KMS-11 (cell line): ENCODE measurements at regions not wholly inside any gene's neighbourhood (a gene's known extent, or its start where the extent isn't known, plus 50 kb on each side); places are given as distances from the start of the nearest gene placed in this dataset.

Source experiments
- H2AFZ ChIP-seq: fragments of 200-600 bp; sonication (generic); 2 replicates; pipeline ENCODE4 v1.6.1; 2016; ENCODE audit warnings: antibody characterized with exemption, mixed run types, low read depth
- H3K27ac ChIP-seq: fragments of 200-600 bp; sonication (generic); 2 replicates; pipeline ENCODE4 v1.6.1; 2016; ENCODE audit warnings: mild to moderate bottlenecking, mixed run types
- H3K27me3 ChIP-seq: fragments of 200-600 bp; sonication (generic); 2 replicates; pipeline ENCODE4 v1.6.1; 2017; ENCODE audit warnings: mild to moderate bottlenecking, low read depth, mixed run types, moderate library complexity; ENCODE audit not compliant: insufficient read depth
- H3K36me3 ChIP-seq: fragments of 200-600 bp; sonication (generic); 2 replicates; pipeline ENCODE4 v1.6.1; 2017; ENCODE audit warnings: mild to moderate bottlenecking, mixed run types; ENCODE audit not compliant: insufficient read depth
- H3K4me1 ChIP-seq: fragments of 200-600 bp; sonication (generic); 2 replicates; pipeline ENCODE4 v1.6.1; 2016; ENCODE audit warnings: mild to moderate bottlenecking, low read depth, mixed run types; ENCODE audit not compliant: poor library complexity, severe bottlenecking
- H3K4me2 ChIP-seq: fragments of 200-600 bp; sonication (generic); 2 replicates; pipeline ENCODE4 v1.7.0; 2016; ENCODE audit warnings: mild to moderate bottlenecking, mixed run types
- H3K4me3 ChIP-seq: fragments of 200-600 bp; sonication (generic); IDR thresholded peaks from 2 replicates; pipeline ENCODE4 v1.6.1; 2017; ENCODE audit warnings: low read depth, low read length, mixed read lengths; ENCODE audit not compliant: insufficient read depth
- H3K79me2 ChIP-seq: fragments of 200-600 bp; sonication (generic); 2 replicates; pipeline ENCODE4 v1.6.1; 2016; ENCODE audit warnings: low read depth, mixed run types; ENCODE audit not compliant: insufficient read depth
- H3K9ac ChIP-seq: fragments of 200-600 bp; sonication (generic); 2 replicates; pipeline ENCODE4 v1.6.1; 2016; ENCODE audit warnings: mild to moderate bottlenecking, mixed run types
- H4K20me1 ChIP-seq: fragments of 200-600 bp; sonication (generic); 2 replicates; pipeline ENCODE4 v1.6.1; 2016; ENCODE audit warnings: mild to moderate bottlenecking, mixed run types; ENCODE audit not compliant: insufficient read depth
- TF ChIP-seq, protein P1 (sequence below): fragments of 200-600 bp; sonication (generic); conservative IDR thresholded peaks from 2 replicates; pipeline ENCODE4 v1.6.1; 2017; ENCODE audit warnings: low read depth, mild to moderate bottlenecking, antibody characterized with exemption, low read length, moderate library complexity, mixed read lengths

DNA sequence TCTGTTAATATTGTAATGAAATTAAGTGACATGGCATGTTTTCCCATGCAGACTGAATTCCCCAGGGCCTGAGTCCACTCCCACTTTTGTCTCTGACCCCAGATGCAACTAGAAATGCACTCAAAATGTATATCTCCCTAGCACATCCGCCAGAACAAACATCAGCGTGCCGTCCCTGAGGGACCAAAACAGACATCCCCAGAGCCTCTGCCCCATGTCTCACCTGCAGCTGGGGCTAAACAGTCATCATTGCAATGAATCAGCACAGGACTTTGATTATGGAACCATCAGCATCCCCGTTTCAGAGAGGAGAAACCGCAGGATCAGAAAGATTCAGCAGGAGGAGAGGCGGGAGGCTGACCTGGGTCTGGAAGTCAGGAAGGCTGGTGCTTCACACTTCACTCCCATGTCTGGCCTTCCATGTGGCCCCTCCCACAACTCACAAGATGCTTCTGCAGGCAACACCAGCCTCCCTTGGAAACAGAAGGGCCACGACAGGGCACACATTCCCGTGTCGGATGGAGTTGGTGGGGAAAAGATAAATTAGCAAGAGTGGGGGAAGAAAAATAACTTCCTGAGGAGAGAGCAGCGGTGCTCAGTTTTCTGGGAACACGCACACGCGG, 130.6 kb upstream of the VSTM2B start:
- H3K9ac ChIP-seq = no peak overlapping the region
- H3K27me3 ChIP-seq = no peaks in the 10 kb centered on the region; the same call in 1 of the 2 replicates
- no peaks in the 10 kb centered on the region for H4K20me1 ChIP-seq
- H3K36me3 ChIP-seq = no peaks in the 10 kb centered on the region
- H3K27ac ChIP-seq = no peak overlapping the region
- no peak overlapping the region for H3K4me2 ChIP-seq
- no peaks in the 10 kb centered on the region for H3K79me2 ChIP-seq
- TF ChIP-seq, protein P1, sequence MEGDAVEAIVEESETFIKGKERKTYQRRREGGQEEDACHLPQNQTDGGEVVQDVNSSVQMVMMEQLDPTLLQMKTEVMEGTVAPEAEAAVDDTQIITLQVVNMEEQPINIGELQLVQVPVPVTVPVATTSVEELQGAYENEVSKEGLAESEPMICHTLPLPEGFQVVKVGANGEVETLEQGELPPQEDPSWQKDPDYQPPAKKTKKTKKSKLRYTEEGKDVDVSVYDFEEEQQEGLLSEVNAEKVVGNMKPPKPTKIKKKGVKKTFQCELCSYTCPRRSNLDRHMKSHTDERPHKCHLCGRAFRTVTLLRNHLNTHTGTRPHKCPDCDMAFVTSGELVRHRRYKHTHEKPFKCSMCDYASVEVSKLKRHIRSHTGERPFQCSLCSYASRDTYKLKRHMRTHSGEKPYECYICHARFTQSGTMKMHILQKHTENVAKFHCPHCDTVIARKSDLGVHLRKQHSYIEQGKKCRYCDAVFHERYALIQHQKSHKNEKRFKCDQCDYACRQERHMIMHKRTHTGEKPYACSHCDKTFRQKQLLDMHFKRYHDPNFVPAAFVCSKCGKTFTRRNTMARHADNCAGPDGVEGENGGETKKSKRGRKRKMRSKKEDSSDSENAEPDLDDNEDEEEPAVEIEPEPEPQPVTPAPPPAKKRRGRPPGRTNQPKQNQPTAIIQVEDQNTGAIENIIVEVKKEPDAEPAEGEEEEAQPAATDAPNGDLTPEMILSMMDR = no peak
- no peak overlapping the region for H3K4me3 ChIP-seq
- H3K4me1 ChIP-seq = no peaks in the 10 kb centered on the region
- H2AFZ ChIP-seq = no peak overlapping the region

DNA sequence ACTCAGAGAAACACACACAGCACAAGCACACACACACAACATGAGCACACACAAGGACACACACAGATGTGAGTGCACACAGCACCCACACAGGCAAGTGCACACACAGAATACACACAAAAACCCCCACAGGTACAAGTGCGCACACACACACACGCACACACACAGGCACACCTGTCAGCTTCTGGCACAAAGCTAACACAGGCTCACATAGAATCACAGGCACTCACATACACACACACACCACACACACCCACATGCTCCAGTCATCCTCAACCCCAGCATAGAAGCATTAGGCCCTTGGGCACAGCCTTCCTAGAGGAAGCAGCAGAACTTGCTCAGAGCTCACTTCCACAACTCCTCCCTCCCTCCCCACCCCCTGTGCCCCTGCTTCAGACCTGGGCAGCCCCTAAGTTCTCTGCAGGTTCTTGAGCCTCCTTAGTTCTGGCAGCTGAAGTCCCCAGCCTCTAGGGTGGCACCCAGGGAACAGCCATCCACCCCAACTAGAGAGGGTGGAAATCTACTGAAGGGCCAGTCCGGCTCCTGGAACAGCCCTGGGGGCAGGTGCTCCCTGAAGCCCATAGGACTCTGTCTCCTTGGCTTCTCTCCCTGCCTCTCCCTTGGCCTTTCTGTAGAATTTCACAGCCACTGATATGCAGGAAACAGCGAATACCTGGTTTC, 129.9 kb upstream of the VSTM2B start:
- Histone ChIP-seq H3K27ac (no peak overlapping the region), H3K4me1 (no peaks in the 10 kb centered on the region), H3K36me3 (no peaks in the 10 kb centered on the region), H3K79me2 (no peaks in the 10 kb centered on the region), H4K20me1 (no peaks in the 10 kb centered on the region), H3K4me3 (no peak overlapping the region), H3K27me3 (no peaks in the 10 kb centered on the region; the same call in 1 of the 2 replicates), H3K9ac (no peak overlapping the region), H3K4me2 (no peak overlapping the region), H2AFZ (no peak overlapping the region)
- TF ChIP-seq, protein P1 = no peak

DNA sequence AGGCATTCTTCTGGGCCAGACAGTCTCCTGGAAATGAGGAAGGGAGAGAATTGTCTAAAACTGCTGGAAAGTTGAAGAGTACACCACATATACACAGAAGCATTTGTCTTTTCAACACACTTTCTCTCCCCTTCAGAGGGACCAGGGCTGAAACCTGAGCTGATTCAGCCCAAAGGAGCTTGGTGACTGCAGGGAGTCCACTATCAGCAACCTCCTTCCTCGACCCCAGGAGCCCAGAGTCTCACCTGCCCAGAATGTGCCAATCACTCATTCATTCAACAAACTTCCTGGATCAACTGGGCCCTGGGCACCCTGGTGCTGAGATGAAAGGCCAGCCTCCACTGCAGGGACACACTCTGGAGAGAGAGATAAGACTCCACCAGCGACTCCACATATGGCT, 128.9 kb upstream of the VSTM2B start:
- no peaks in the 10 kb centered on the region for H3K79me2 ChIP-seq
- H3K27me3 ChIP-seq = no peaks in the 10 kb centered on the region; the same call in 1 of the 2 replicates
- H3K36me3 ChIP-seq = no peaks in the 10 kb centered on the region
- H3K9ac ChIP-seq = no peak overlapping the region
- no peak overlapping the region for H3K27ac ChIP-seq
- no peaks in the 10 kb centered on the region for H4K20me1 ChIP-seq
- H3K4me2 ChIP-seq = no peak overlapping the region
- H3K4me1 ChIP-seq = no peaks in the 10 kb centered on the region
- no peak overlapping the region for H2AFZ ChIP-seq
- H3K4me3 ChIP-seq = no peak overlapping the region
- TF ChIP-seq, protein P1 = no peak

DNA sequence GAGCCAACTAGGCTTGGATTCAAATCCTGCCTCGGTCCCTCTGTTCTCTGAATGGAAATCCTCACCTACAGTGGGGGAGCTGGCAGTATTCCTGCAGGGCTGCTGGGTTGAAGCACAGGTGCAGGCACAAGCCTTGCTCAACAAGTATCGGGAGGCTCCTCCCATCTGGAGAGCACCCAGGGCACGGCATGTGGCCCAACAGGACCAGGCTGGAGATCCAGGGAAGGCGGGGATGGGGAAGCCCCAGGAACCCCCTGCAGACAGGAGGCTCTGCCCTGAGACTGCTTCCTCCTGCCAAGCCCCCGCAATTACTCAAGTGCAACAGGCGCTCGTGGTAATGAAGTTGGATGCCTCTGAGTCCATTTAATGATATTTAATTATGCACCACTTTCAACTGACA, 128.0 kb upstream of the VSTM2B start:
- H3K27ac ChIP-seq = no peak overlapping the region
- TF ChIP-seq, protein P1 = no peak
- H3K27me3 ChIP-seq = no peaks in the 10 kb centered on the region; the same call in 1 of the 2 replicates
- no peak overlapping the region for H3K9ac ChIP-seq
- H3K4me1 ChIP-seq = no peaks in the 10 kb centered on the region
- no peaks in the 10 kb centered on the region for H4K20me1 ChIP-seq
- no peak overlapping the region for H2AFZ ChIP-seq
- no peaks in the 10 kb centered on the region for H3K36me3 ChIP-seq
- H3K79me2 ChIP-seq = no peaks in the 10 kb centered on the region
- no peak overlapping the region for H3K4me3 ChIP-seq
- H3K4me2 ChIP-seq = no peak overlapping the region
